H1 (cell line): ENCODE measurements at regions not wholly inside any gene's neighbourhood (a gene's known extent, or its start where the extent isn't known, plus 50 kb on each side); places are given as distances from the start of the nearest gene placed in this dataset.

Experiments used
- BCL11A ChIP-seq, 2 experiments: IDR thresholded peaks; one replicate each; pipeline ENCODE4 v1.6.1; 2011; ENCODE audit warnings: low read depth in 2 of 2, low read length in 2 of 2, mild to moderate bottlenecking in 2 of 2
- CTCF ChIP-seq, 3 experiments: IDR thresholded peaks; 1 replicate in 2 of 3; 2 replicates in 1 of 3; pipeline versions ENCODE4 v1.5.1 to v1.6.1; 2011; ENCODE audit warnings: low read length in 3 of 3, mild to moderate bottlenecking in 3 of 3, inconsistent platforms in 2 of 3, low read depth in 1 of 3, moderate library complexity in 1 of 3; ENCODE audit not compliant: insufficient read depth in 1 of 3; ENCODE audit errors: control extremely low read depth in 1 of 3
- E2F6 ChIP-seq: IDR thresholded peaks from 2 replicates; pipeline ENCODE4 v1.6.1; 2012; ENCODE audit warnings: inconsistent platforms
- TEAD4 ChIP-seq: IDR thresholded peaks from 2 replicates; pipeline ENCODE4 v1.6.1; 2012; ENCODE audit warnings: low read depth, low read length, inconsistent platforms, mixed read lengths

- TF ChIP-seq CTCF (IDR thresholded peaks at IDR 0.05; ENCODE audit: control extremely low read depth in 1 of 3, insufficient read depth in 1 of 3, low read depth in 1 of 3, low read length in 3 of 3), result no peak
- TF ChIP-seq E2F6, result no peak
- TF ChIP-seq BCL11A (IDR thresholded peaks at IDR 0.05; ENCODE audit: low read depth in 2 of 2, low read length in 2 of 2), result no peak
- no peak for TF ChIP-seq TEAD4
Observed at GRCh38 chr10:4229106-4229505, 444.1 kb upstream of the KLF6 start (continued).
